ENCODE measurements at regions not wholly inside any gene's neighbourhood (a gene's known extent, or its start where the extent isn't known, plus 50 kb on each side); places are given as distances from the start of the nearest gene placed in this dataset.
A peak's percentile ranks its signal among the peaks of the same experiment; 100 is the strongest.
"Not testable (repeated sequence)": the region's sequence is repeated elsewhere in the genome, so short reads cannot be mapped to it uniquely, and the experiment has no call there.

- TF ChIP-seq, protein P1, sequence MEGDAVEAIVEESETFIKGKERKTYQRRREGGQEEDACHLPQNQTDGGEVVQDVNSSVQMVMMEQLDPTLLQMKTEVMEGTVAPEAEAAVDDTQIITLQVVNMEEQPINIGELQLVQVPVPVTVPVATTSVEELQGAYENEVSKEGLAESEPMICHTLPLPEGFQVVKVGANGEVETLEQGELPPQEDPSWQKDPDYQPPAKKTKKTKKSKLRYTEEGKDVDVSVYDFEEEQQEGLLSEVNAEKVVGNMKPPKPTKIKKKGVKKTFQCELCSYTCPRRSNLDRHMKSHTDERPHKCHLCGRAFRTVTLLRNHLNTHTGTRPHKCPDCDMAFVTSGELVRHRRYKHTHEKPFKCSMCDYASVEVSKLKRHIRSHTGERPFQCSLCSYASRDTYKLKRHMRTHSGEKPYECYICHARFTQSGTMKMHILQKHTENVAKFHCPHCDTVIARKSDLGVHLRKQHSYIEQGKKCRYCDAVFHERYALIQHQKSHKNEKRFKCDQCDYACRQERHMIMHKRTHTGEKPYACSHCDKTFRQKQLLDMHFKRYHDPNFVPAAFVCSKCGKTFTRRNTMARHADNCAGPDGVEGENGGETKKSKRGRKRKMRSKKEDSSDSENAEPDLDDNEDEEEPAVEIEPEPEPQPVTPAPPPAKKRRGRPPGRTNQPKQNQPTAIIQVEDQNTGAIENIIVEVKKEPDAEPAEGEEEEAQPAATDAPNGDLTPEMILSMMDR (conservative IDR thresholded peaks at IDR 0.05; ENCODE audit: low read depth, low read length) = no peak
- no peak for DNase-seq (ENCODE audit: low read depth)
- H3K4me3 ChIP-seq (ENCODE audit: low read length) = no peak overlapping the region
Observed at GRCh38 chr13:74555651-74556420, 421.6 kb upstream of the KLF12 start.

DNA sequence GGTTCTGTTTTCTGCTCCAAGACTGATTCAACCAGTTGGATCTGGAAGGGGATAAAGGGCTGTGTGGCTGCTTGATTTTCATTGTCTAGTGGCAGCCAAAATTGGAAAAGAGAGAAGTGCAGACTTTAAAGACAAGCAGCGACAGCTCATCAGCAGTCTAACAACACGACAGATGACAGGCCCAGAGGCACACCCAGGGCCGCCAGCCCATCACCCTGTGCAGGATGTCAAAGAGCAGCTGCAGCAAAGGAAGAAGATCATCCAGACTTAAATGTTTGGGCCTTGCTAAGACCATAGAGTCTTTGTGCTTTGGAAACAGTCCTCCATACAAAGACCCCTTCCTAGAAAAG is 421.0 kb upstream of the KLF12 start:
- TF ChIP-seq, protein P1 (conservative IDR thresholded peaks at IDR 0.05; ENCODE audit: low read depth, low read length) = no peak
- no peak for DNase-seq (ENCODE audit: low read depth)
- no peak overlapping the region for H3K4me3 ChIP-seq (ENCODE audit: low read length)

GRCh38 chr13:74554569-74555275 is 420.5 kb upstream of the KLF12 start:
- DNase-seq (ENCODE audit: low read depth) = no peak
- TF ChIP-seq, protein P1 (conservative IDR thresholded peaks at IDR 0.05; ENCODE audit: low read depth, low read length) = no peak
- H3K4me3 ChIP-seq (ENCODE audit: low read length) = no peak overlapping the region

DNA sequence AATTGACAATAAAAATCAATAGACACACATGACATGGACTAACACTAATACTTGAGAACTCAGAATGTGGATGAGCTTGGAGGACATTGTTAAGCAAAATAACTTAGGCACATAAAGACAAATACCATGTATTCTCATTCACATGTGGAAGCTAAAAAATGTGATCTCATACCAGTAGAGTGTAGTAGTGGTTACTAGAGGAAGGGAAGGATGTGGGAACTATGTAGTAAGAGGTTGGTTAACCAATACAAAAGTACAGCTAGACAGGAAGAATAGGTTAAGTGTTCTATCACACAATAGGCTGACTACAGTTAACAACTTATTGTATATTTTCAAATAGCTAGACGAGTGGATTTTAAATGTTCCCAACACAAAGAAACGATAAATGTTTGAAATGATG is 415.8 kb upstream of the KLF12 start:
- H3K4me3 ChIP-seq (ENCODE audit: low read length) = no peak overlapping the region
- no peak for DNase-seq (ENCODE audit: low read depth)
- TF ChIP-seq, protein P1 (conservative IDR thresholded peaks at IDR 0.05; ENCODE audit: low read depth, low read length) = no peak

GRCh38 chr13:74536649-74537048 is 402.4 kb upstream of the KLF12 start:
- H3K4me3 ChIP-seq (ENCODE audit: low read length); DNase-seq (ENCODE audit: low read depth): not testable (repeated sequence)

DNA sequence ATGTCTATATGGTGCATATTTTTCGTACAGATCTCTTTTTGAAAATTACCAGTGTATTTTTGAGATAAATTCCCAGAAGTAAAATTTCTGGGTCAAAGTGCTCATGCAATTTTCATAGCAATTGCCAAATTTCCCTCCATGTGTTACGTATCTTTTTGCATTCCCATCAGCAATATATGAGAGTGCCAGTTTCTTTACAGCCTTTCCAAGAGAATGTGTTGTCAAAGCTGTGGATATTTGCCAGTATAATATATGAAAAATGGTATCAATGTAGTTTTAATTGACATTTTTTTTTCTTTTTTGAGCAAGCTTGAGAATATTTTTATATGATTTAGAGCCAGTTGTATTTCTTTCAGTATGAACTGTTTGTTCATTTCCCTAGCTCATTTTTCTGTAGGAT is 399.0 kb upstream of the KLF12 start:
- TF ChIP-seq, protein P1 (conservative IDR thresholded peaks at IDR 0.05; ENCODE audit: low read depth, low read length) = no peak
- no peak overlapping the region for H3K4me3 ChIP-seq (ENCODE audit: low read length)
- no peak for DNase-seq (ENCODE audit: low read depth)

DNA sequence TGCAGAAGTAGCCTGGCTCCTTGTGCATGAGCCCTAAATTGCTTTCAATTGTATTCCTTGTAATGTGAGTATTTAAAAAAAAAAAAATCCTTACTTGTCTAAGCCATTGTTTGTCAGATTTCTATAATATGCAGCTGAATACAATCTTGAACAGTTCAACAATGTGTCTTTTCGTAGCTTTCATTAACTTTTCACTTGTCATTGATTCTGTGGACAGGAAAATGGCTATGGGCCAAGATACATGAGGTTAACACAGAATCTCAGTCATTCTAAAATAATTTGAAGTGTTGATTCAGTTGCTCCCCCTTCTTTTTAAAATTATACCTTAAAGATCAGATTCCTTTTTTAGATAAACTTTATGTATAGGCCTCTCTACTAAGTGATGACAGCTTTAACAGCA is 395.8 kb upstream of the KLF12 start:
- DNase-seq (ENCODE audit: low read depth) = peak; percentile 8
- TF ChIP-seq, protein P1 (conservative IDR thresholded peaks at IDR 0.05; ENCODE audit: low read depth, low read length) = no peak
- H3K4me3 ChIP-seq (ENCODE audit: low read length) = no peak overlapping the region

Data from retinal pigment epithelial cell (primary cell).